Mucosa of rectum (tissue), 2 donors: ENCODE measurements at regions not wholly inside any gene's neighbourhood (a gene's known extent, or its start where the extent isn't known, plus 50 kb on each side); places are given as distances from the start of the nearest gene placed in this dataset.

Source experiments
- H3K27ac ChIP-seq, 2 donors: one replicate each; pipeline ENCODE4 v1.7.0; 2013; ENCODE audit warnings: inconsistent platforms in 2 of 2, low read depth in 2 of 2, low read length in 2 of 2
- H3K27me3 ChIP-seq, 2 donors: one replicate each; pipeline ENCODE4 v1.7.0; 2013; ENCODE audit warnings: low read length in 2 of 2; ENCODE audit not compliant: control insufficient read depth in 2 of 2, insufficient read depth in 2 of 2
- H3K36me3 ChIP-seq, 2 donors: one replicate each; pipeline ENCODE4 v1.7.0; 2013; ENCODE audit warnings: low read length in 2 of 2; ENCODE audit not compliant: control insufficient read depth in 2 of 2, insufficient read depth in 2 of 2
- H3K4me1 ChIP-seq, 2 donors: one replicate each; pipeline ENCODE4 v1.7.0; 2013; ENCODE audit warnings: low read length in 2 of 2, mild to moderate bottlenecking in 1 of 2; ENCODE audit not compliant: control insufficient read depth in 2 of 2, insufficient read depth in 2 of 2
- H3K4me3 ChIP-seq, 2 donors: one replicate each; pipeline ENCODE4 v1.7.0; 2013; ENCODE audit warnings: low read length in 2 of 2
- H3K9ac ChIP-seq, 2 donors: one replicate each; pipeline ENCODE4 v1.7.0; 2013; ENCODE audit warnings: low read length in 2 of 2, low read depth in 1 of 2, mild to moderate bottlenecking in 1 of 2
- H3K9me3 ChIP-seq, 2 donors: one replicate each; pipeline ENCODE4 v1.7.0; 2013; ENCODE audit warnings: low read length in 2 of 2; ENCODE audit not compliant: control insufficient read depth in 2 of 2
- donor health status: healthy.
- donor health status: Normal muscosa, but diverticular disease.

GRCh38 chr1:60136395-60136794 is 62.8 kb upstream of the C1orf87 start:
- Histone ChIP-seq H3K36me3 (no peaks in the 10 kb centered on the region), H3K27me3 (no peaks in the 10 kb centered on the region)

GRCh38 chr1:60134716-60135115 is 61.1 kb upstream of the C1orf87 start:
- no peaks in the 10 kb centered on the region for H3K27me3 ChIP-seq
- no peak overlapping the region for H3K4me3 ChIP-seq
- no peaks in the 10 kb centered on the region for H3K9me3 ChIP-seq
- H3K27ac ChIP-seq = no peak overlapping the region
- H3K36me3 ChIP-seq = no peaks in the 10 kb centered on the region
- H3K9ac ChIP-seq = no peak overlapping the region
- peaks cover 3 to 4% of the 10 kb centered on the region in 2 donors for H3K4me1 ChIP-seq

More at GRCh38 chr1:60136395-60136794, 62.8 kb upstream of the C1orf87 start:
- H3K4me3 ChIP-seq = no peak overlapping the region
- H3K27ac ChIP-seq = no peak overlapping the region
- H3K4me1 ChIP-seq = peaks cover 3 to 4% of the 10 kb centered on the region in 2 donors
- no peaks in the 10 kb centered on the region for H3K9me3 ChIP-seq
- no peak overlapping the region for H3K9ac ChIP-seq

GRCh38 chr1:60133848-60134247 is 60.3 kb upstream of the C1orf87 start:
- Histone ChIP-seq H3K4me1 (peaks cover 3 to 4% of the 10 kb centered on the region in 2 donors), H3K9me3 (no peaks in the 10 kb centered on the region), H3K27ac (no peak overlapping the region), H3K4me3 (no peak overlapping the region), H3K27me3 (no peaks in the 10 kb centered on the region), H3K9ac (no peak overlapping the region), H3K36me3 (no peaks in the 10 kb centered on the region)

GRCh38 chr1:60133000-60133673 is 59.6 kb upstream of the C1orf87 start:
- H3K27me3 ChIP-seq = no peaks in the 10 kb centered on the region
- no peaks in the 10 kb centered on the region for H3K36me3 ChIP-seq
- no peaks in the 10 kb centered on the region for H3K9me3 ChIP-seq
- no peak overlapping the region for H3K27ac ChIP-seq
- no peak overlapping the region for H3K9ac ChIP-seq
- no peak overlapping the region for H3K4me3 ChIP-seq
- H3K4me1 ChIP-seq = peaks cover 3 to 4% of the 10 kb centered on the region in 2 donors

GRCh38 chr1:60132108-60132507 is 58.5 kb upstream of the C1orf87 start:
- Histone ChIP-seq H3K4me3 (no peak overlapping the region), H3K27ac (no peak overlapping the region), H3K4me1 (peaks cover 3 to 4% of the 10 kb centered on the region in 2 donors), H3K27me3 (no peaks in the 10 kb centered on the region), H3K9ac (no peak overlapping the region), H3K36me3 (no peaks in the 10 kb centered on the region), H3K9me3 (no peaks in the 10 kb centered on the region)

GRCh38 chr1:60130703-60131102 is 57.1 kb upstream of the C1orf87 start:
- Histone ChIP-seq H3K9ac (no peak overlapping the region), H3K36me3 (no peaks in the 10 kb centered on the region), H3K4me3 (no peak overlapping the region), H3K27me3 (no peaks in the 10 kb centered on the region), H3K9me3 (no peaks in the 10 kb centered on the region), H3K4me1 (peaks cover 3 to 4% of the 10 kb centered on the region in 2 donors), H3K27ac (no peak overlapping the region)

- Histone ChIP-seq H3K27ac (no peak overlapping the region), H3K9me3 (no peaks in the 10 kb centered on the region)
These were observed 56.3 kb upstream of the C1orf87 start for GRCh38 chr1:60129911-60130310.

GRCh38 chr1:60126723-60127122 is 53.2 kb upstream of the C1orf87 start:
- Histone ChIP-seq H3K4me1 (no peaks in the 10 kb centered on the region), H3K4me3 (no peak overlapping the region), H3K27ac (no peak overlapping the region)

More at GRCh38 chr1:60129911-60130310, 56.3 kb upstream of the C1orf87 start:
- H3K9ac ChIP-seq = no peak overlapping the region
- H3K4me3 ChIP-seq = no peak overlapping the region
- H3K36me3 ChIP-seq = no peaks in the 10 kb centered on the region
- no peaks in the 10 kb centered on the region for H3K27me3 ChIP-seq
- peaks cover 3 to 4% of the 10 kb centered on the region in 2 donors for H3K4me1 ChIP-seq

More at GRCh38 chr1:60126723-60127122, 53.2 kb upstream of the C1orf87 start:
- H3K9me3 ChIP-seq = no peaks in the 10 kb centered on the region
- no peak overlapping the region for H3K9ac ChIP-seq
- no peaks in the 10 kb centered on the region for H3K27me3 ChIP-seq
- no peaks in the 10 kb centered on the region for H3K36me3 ChIP-seq
